ENCODE measurements at regions not wholly inside any gene's neighbourhood (a gene's known extent, or its start where the extent isn't known, plus 50 kb on each side); places are given as distances from the start of the nearest gene placed in this dataset.

DNA sequence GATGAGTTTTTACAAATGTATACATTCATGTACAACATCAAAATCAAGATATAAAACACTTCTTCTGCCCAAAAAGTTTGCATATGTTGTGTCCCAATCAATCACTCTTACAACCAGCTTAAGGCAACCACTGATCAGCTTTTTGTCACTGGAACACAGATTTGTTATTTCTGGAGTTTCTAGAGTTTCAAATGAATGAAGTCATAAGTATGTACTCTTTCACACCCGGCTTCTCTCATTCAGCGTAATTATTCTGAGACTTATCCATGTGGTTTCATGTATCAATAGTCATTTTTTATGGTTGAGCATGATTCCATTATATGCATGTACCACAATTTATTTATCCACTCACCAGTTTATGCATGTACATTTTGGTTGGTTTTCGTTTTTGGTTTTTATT, 53.0 kb upstream of the CORO2B start:
- Mint-ChIP-seq H3K36me3 (ENCODE audit: insufficient read depth in 1 of 3, low read depth in 3 of 3) (no peaks in the 10 kb centered on the region), H3K4me3 (no peak overlapping the region), H3K9me3 (peaks cover 0 to under 1% of the 10 kb centered on the region in 2 experiments; a peak in 2 of 5 replicates), H3K27ac (no peak overlapping the region), H3K27me3 (ENCODE audit: low read depth) (no peaks in the 10 kb centered on the region), H3K4me1 (peaks cover 7 to 10% of the 10 kb centered on the region in 2 experiments; a peak in 3 of 4 replicates)
- no peaks in the 10 kb centered on the region for H3K23me2 ChIP-seq (ENCODE audit: insufficient read length, low read depth, low read length, poor library complexity, severe bottlenecking)
- H2BK12ac ChIP-seq (ENCODE audit: insufficient read length, low read depth, low read length), result no peak overlapping the region
- no peak overlapping the region for H2AK5ac ChIP-seq (ENCODE audit: insufficient read length, low read length)
- H2BK120ac ChIP-seq (ENCODE audit: low read depth, low read length, poor library complexity, severe bottlenecking), result no peak overlapping the region
- no peak for TF ChIP-seq CTCF (conservative IDR thresholded peaks at IDR 0.05)
- no peak overlapping the region for H3K23ac ChIP-seq (ENCODE audit: insufficient read length, low read depth, low read length)
- no peak for DNase-seq
- no peak overlapping the region for H3K27ac ChIP-seq (ENCODE audit: insufficient read length, low read depth, low read length)
- H3K27me3 ChIP-seq (ENCODE audit: insufficient read depth, low read length), result no peaks in the 10 kb centered on the region
- no peak overlapping the region for H2AFZ ChIP-seq (ENCODE audit: low read length)
- H3K79me2 ChIP-seq (ENCODE audit: insufficient read depth, low read length), result no peaks in the 10 kb centered on the region
- no peak overlapping the region for H3T11ph ChIP-seq (ENCODE audit: low read length)
- no peak overlapping the region for H2BK15ac ChIP-seq (ENCODE audit: low read depth, low read length)
- H4K20me1 ChIP-seq (ENCODE audit: control insufficient read depth, insufficient read depth, insufficient read length), result no peaks in the 10 kb centered on the region
- H2BK20ac ChIP-seq (ENCODE audit: low read depth, low read length, poor library complexity, severe bottlenecking), result no peak overlapping the region
- H3K56ac ChIP-seq (ENCODE audit: insufficient read length, low read depth, low read length), result no peak overlapping the region
- no peak overlapping the region for H3K4me2 ChIP-seq (ENCODE audit: insufficient read depth, insufficient read length, low read length)
- WGBS (ENCODE audit: extremely low coverage, insufficient read length, low lambda C conversion rate), result no CpG with 5 or more reads among the region's 3 CpGs
- no peaks in the 10 kb centered on the region for H3K9me3 ChIP-seq (ENCODE audit: control insufficient read depth, low read depth, low read length)
- no peak overlapping the region for H4K5ac ChIP-seq (ENCODE audit: insufficient read length, low read depth, low read length)
- H4K91ac ChIP-seq (ENCODE audit: insufficient read length, low read depth, low read length), result no peak overlapping the region
- no peaks in the 10 kb centered on the region for H3K4me1 ChIP-seq (ENCODE audit: insufficient read depth, low read length)
- no peak overlapping the region for H4K8ac ChIP-seq (replicated peaks; ENCODE audit: insufficient read length, low read depth, low read length)
- H3K79me1 ChIP-seq (ENCODE audit: insufficient read depth, low read depth, low read length, poor library complexity, severe bottlenecking), result no peaks in the 10 kb centered on the region
- H3K9ac ChIP-seq (ENCODE audit: extremely low read depth, insufficient read length, low read length), result no peak overlapping the region
- no peak overlapping the region for H3K4ac ChIP-seq (ENCODE audit: low read depth, low read length)
- H3K14ac ChIP-seq (ENCODE audit: insufficient read depth, low read length), result no peak overlapping the region
- no peak overlapping the region for H3K18ac ChIP-seq (ENCODE audit: insufficient read length, low read depth, low read length)
- H2BK5ac ChIP-seq (ENCODE audit: insufficient read length, low read length), result no peak overlapping the region

Measured in H9 (cell line).